Skeletal muscle tissue (tissue), 3 donors: ENCODE measurements at regions not wholly inside any gene's neighbourhood (a gene's known extent, or its start where the extent isn't known, plus 50 kb on each side); places are given as distances from the start of the nearest gene placed in this dataset.

ENCODE experiments used
- H3K27ac ChIP-seq: one replicate; pipeline ENCODE4 v1.7.0; 2013; ENCODE audit warnings: mild to moderate bottlenecking, low read depth, low read length, inconsistent platforms
- H3K27me3 ChIP-seq, 3 donors: one replicate each; pipeline ENCODE4 v1.7.0; 2013; ENCODE audit warnings: low read length in 3 of 3; ENCODE audit not compliant: control insufficient read depth in 3 of 3, insufficient read depth in 3 of 3
- H3K36me3 ChIP-seq, 3 donors: one replicate each; pipeline ENCODE4 v1.7.0; 2013; ENCODE audit warnings: low read length in 3 of 3; ENCODE audit not compliant: control insufficient read depth in 3 of 3, insufficient read depth in 3 of 3
- H3K4me1 ChIP-seq, 3 donors: one replicate each; pipeline ENCODE4 v1.7.0; 2013; ENCODE audit warnings: low read length in 3 of 3, mild to moderate bottlenecking in 3 of 3; ENCODE audit not compliant: control insufficient read depth in 3 of 3, insufficient read depth in 3 of 3
- H3K4me3 ChIP-seq, 3 donors: one replicate each; pipeline ENCODE4 v1.7.0; 2013; ENCODE audit warnings: low read length in 3 of 3
- H3K9ac ChIP-seq, 3 donors: one replicate each; pipeline ENCODE4 v1.7.0; 2013; ENCODE audit warnings: low read length in 3 of 3, mild to moderate bottlenecking in 3 of 3, moderate library complexity in 2 of 3, low read depth in 1 of 3
- H3K9me3 ChIP-seq, 3 donors: one replicate each; pipeline ENCODE4 v1.7.0; 2013; ENCODE audit warnings: low read length in 3 of 3; ENCODE audit not compliant: control insufficient read depth in 3 of 3
- donor health status: Osteomylitis.

DNA sequence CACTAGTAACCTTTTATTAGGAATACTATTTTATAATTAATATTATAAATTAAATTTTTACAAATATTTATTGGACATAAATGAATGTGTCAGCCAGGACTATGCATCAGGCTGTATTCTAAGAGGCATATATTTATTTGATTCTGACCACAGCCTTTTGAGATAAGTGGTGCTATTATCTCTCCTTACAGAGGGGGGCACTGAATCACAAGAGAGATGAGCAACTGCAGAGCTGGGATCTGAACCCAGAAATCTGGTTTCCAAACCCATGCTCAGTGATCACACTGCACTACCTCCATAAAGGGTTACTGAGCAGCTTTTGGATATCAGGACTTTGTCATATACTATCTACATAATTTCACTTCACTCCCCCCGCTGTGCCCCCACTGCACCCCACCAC, 322.0 kb downstream of the TMA16 start:
- Histone ChIP-seq H3K27ac (no peak overlapping the region), H3K27me3 (no peaks in the 10 kb centered on the region), H3K9me3 (no peaks in the 10 kb centered on the region), H3K4me3 (no peak overlapping the region), H3K4me1 (no peaks in the 10 kb centered on the region), H3K36me3 (no peaks in the 10 kb centered on the region), H3K9ac (no peak overlapping the region)

DNA sequence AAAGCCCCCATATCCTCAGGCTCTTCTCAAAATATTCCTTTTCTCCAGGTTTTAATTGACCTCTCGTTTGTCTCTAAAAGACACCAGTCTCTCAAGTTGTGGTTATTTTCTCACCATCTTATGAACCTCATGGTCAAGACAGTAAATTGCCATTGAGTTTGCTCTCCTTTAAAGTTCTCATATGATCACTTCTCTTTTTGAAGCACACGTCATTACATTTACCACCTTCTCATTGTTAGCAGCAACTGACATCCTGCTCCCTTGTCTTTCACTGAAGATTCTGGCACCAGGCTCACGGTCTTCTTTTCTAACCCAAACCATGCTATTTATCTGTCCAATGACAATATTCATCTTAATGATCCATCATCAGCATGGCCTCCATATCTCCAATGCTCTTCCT, 324.2 kb downstream of the TMA16 start:
- no peaks in the 10 kb centered on the region for H3K4me1 ChIP-seq
- H3K36me3 ChIP-seq, result no peaks in the 10 kb centered on the region
- H3K27me3 ChIP-seq, result no peaks in the 10 kb centered on the region
- no peak overlapping the region for H3K27ac ChIP-seq
- no peaks in the 10 kb centered on the region for H3K9me3 ChIP-seq
- no peak overlapping the region for H3K4me3 ChIP-seq
- no peak overlapping the region for H3K9ac ChIP-seq

DNA sequence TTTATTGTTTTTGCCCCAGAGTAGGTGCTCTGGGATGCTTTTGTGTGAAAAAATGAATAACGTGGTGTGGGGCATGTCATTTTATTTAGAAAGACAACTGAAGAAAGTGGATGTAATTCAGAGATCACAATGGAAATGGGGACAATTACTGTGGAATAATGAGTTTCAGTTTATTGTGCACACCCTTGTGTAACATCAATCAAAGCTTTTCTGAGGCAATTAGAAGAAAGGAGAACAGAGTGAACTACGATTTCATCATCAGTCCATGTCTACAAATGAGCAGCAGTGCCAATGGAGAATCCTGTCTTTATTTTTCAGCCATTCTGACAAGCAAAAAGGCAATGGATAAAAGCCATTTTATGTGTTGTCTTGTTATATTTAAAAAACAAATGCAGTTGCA, 339.2 kb downstream of the TMA16 start:
- Histone ChIP-seq H3K27ac (no peak overlapping the region), H3K27me3 (no peaks in the 10 kb centered on the region), H3K36me3 (no peaks in the 10 kb centered on the region), H3K9ac (no peak overlapping the region), H3K4me1 (no peaks in the 10 kb centered on the region), H3K4me3 (no peak overlapping the region), H3K9me3 (no peaks in the 10 kb centered on the region)

DNA sequence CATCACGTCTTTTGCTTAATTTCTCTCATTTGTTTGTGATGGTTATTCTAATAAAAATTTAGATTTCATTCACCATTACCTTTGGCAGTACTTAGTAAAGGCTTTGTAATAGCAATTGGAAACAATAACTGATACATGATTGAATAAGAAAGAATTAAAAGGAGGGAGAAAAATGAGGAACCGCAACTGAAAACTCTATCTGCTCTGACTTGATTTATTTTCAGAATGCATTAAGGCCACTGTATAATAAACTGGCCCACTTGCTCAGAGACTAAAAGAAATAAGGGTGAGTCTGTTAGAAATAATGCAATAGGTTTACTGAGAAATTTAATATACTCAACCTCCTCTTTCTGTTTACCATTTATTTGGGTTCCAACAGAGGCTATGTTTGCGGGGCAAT, 351.5 kb downstream of the TMA16 start:
- Histone ChIP-seq H3K9ac (no peak overlapping the region), H3K4me3 (no peak overlapping the region), H3K4me1 (no peaks in the 10 kb centered on the region), H3K36me3 (no peaks in the 10 kb centered on the region), H3K9me3 (no peaks in the 10 kb centered on the region), H3K27me3 (no peaks in the 10 kb centered on the region), H3K27ac (no peak overlapping the region)

- Histone ChIP-seq H3K27me3 (no peaks in the 10 kb centered on the region), H3K4me1 (no peaks in the 10 kb centered on the region), H3K9me3 (no peaks in the 10 kb centered on the region), H3K9ac (no peak overlapping the region), H3K27ac (no peak overlapping the region), H3K4me3 (no peak overlapping the region), H3K36me3 (no peaks in the 10 kb centered on the region)
Measured at GRCh38 chr4:163852246-163852645, 357.8 kb downstream of the TMA16 start.

GRCh38 chr4:163857903-163858302, 363.4 kb downstream of the TMA16 start:
- no peak overlapping the region for H3K9ac ChIP-seq
- no peaks in the 10 kb centered on the region for H3K9me3 ChIP-seq
- H3K4me3 ChIP-seq, result no peak overlapping the region
- no peaks in the 10 kb centered on the region for H3K4me1 ChIP-seq
- no peak overlapping the region for H3K27ac ChIP-seq
- no peaks in the 10 kb centered on the region for H3K36me3 ChIP-seq
- no peaks in the 10 kb centered on the region for H3K27me3 ChIP-seq

DNA sequence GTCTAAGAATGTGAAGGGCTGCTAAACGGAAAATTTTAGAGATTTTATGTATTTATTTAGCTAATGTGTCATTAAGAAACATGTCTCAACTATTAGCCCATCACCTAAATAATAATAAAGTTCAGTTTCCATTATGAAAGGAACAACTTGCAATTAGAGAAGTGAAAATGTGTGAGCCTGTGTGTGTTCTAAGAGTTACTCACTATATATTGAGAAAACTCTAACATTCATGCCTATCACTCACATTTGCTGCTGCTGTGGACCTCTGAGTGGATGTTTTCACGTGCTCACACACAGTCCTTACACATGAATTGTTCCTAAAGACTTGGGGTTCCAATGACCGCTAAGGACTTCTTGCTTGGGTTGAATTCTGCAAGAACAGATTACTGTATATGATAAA, 364.0 kb downstream of the TMA16 start:
- Histone ChIP-seq H3K27ac (no peak overlapping the region), H3K9me3 (no peaks in the 10 kb centered on the region), H3K9ac (no peak overlapping the region)

GRCh38 chr4:163863082-163863481, 368.6 kb downstream of the TMA16 start:
- no peaks in the 10 kb centered on the region for H3K36me3 ChIP-seq
- no peaks in the 10 kb centered on the region for H3K4me1 ChIP-seq
- H3K27ac ChIP-seq, result no peak overlapping the region
- no peaks in the 10 kb centered on the region for H3K27me3 ChIP-seq
- H3K9ac ChIP-seq, result no peak overlapping the region
- H3K4me3 ChIP-seq, result no peak overlapping the region
- no peaks in the 10 kb centered on the region for H3K9me3 ChIP-seq

More for the DNA sequence above, 364.0 kb downstream of the TMA16 start:
- Histone ChIP-seq H3K4me3 (no peak overlapping the region), H3K27me3 (no peaks in the 10 kb centered on the region), H3K36me3 (no peaks in the 10 kb centered on the region), H3K4me1 (no peaks in the 10 kb centered on the region)

DNA sequence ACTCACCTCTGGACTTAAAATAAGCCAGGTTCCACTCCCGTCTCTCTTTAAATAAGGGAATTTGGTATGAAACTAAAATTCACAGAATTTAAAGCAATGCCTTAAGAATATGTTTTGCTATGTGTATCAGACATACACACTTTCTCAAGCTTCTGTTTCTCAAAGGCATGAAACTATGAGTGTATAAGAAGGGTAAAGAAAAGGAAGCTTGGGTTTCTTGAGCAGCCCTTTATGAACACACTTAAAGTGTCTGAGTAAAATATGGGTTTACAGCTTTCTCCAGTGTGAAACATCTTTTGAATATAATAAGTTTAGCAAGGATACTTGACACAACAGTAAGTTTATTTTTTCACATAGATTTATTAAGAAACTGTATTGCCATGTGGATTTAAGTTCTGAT, 370.5 kb downstream of the TMA16 start:
- Histone ChIP-seq H3K4me3 (no peak overlapping the region), H3K9ac (no peak overlapping the region), H3K27me3 (no peaks in the 10 kb centered on the region), H3K4me1 (no peaks in the 10 kb centered on the region), H3K9me3 (no peaks in the 10 kb centered on the region), H3K27ac (no peak overlapping the region), H3K36me3 (no peaks in the 10 kb centered on the region)

DNA sequence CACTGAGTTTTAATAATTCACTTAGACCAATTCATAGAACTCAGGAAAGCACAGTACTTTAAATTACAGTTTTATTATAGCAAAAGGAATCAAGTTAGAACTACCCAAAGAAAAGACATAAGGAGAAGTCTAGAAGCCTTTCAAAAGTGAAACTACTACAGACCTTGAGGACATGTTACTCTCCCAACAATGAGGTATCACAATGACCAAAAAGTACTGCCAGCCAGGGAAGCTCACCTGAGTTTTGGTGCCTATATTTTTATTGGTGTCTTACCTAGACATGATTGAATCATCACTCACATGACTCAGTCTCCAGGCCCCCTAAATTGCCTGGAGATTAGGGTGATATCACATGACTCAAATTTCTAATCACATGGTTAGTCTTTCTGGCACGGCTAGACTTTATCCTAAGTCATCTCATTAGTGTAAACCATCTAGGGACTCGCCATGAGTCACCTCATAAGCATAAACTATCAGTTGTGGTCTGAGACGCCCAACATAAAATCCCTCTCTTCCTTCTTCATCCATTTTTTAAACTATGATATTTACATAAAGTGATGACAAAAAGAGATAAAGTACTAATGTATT, 372.3 kb downstream of the TMA16 start:
- no peaks in the 10 kb centered on the region for H3K27me3 ChIP-seq
- H3K27ac ChIP-seq, result no peak overlapping the region
- no peaks in the 10 kb centered on the region for H3K9me3 ChIP-seq
- H3K4me1 ChIP-seq, result no peaks in the 10 kb centered on the region
- H3K36me3 ChIP-seq, result no peaks in the 10 kb centered on the region
- no peak overlapping the region for H3K4me3 ChIP-seq
- H3K9ac ChIP-seq, result no peak overlapping the region

DNA sequence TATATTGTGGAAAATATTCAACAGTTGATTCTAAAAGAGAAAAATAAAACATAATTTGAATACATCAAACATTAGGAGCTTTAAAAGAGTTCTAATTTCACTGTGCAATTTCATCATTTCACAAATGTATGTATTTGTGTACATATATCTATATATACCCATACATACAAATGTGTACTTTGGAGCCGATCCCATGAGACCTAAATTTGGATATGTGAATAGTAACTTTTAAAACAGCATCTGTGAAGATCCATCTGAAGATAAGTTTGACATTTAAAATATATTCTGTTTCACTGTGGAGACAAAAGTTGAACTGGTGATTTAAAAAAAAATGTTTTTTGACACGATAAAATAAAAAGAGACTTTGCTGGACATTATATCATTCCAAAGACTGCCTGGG, 374.0 kb downstream of the TMA16 start:
- no peaks in the 10 kb centered on the region for H3K36me3 ChIP-seq
- no peaks in the 10 kb centered on the region for H3K27me3 ChIP-seq
- H3K27ac ChIP-seq, result no peak overlapping the region
- no peaks in the 10 kb centered on the region for H3K4me1 ChIP-seq
- no peak overlapping the region for H3K9ac ChIP-seq
- H3K9me3 ChIP-seq, result no peaks in the 10 kb centered on the region
- no peak overlapping the region for H3K4me3 ChIP-seq
